Activated T-helper 1 cell treated with Interleukin-2 at 50 U/mL for 16 hours (primary cell): ENCODE measurements at regions not wholly inside any gene's neighbourhood (a gene's known extent, or its start where the extent isn't known, plus 50 kb on each side); places are given as distances from the start of the nearest gene placed in this dataset.
"Not testable (repeated sequence)": the region's sequence is repeated elsewhere in the genome, so short reads cannot be mapped to it uniquely, and the experiment has no call there.

Source experiments
- DNase-seq: peaks from one replicate; pipeline ENCODE4 v3.0.0-alpha.2; 2020; ENCODE audit warnings: low read depth

DNA sequence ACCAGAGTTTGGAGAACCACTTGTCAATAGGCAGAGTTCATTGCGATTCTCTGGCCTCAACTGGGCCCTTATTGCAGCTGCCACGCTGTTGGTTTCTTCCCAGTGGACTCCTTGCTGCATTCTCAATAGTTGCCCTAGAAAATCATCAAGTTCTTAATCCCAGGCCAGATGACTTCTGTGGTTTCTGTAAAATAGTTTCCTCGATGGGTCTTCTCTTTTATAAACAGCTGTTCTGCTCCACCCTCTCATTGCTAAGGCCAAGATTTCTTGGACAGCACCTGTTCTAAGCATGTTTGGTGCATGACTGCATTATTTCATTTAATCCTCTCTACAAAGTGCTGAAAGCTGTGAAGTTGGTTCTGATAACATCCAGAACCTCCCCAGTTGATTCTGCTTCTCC, 131.0 kb downstream of the BCL2L11 start:
- no peak for DNase-seq

DNA sequence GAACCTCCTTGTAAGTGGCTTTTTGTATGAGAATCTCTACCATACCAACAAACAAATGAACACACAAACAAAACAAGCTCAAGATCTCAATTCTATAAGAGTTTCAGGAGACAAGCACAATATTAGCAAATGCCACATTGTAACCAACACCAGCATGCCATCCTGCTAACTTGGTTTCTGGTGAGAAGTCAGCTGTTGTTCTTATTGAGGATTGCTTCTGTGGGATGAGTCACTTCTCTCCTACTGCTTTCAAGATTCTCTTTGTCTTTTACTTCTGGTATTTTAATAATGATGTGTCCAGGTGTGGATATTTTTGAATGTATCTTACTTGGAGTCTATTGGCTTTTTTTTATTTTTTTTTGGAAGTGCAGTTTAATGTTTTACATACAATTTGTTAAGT, 131.7 kb downstream of the BCL2L11 start:
- DNase-seq, result no peak

DNA sequence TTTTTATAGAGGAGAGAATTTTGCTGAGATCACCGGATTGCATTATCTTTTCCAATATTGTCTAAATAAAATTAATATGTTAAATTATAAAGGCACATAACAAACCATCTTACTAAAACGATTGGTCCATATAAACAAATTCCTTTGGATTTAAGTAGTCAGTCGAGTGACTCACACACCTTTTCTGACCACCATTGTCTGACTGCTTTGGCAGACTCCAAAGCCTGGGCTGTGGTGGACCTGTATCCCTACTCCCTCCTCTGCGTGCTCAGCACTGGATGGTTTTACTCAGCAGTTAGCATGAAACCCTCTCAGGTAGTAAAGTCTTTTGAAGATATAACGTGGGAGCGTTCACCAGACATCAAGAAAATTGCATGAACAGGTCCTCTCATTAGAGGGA, 134.2 kb downstream of the BCL2L11 start:
- DNase-seq, result not testable (repeated sequence)

DNA sequence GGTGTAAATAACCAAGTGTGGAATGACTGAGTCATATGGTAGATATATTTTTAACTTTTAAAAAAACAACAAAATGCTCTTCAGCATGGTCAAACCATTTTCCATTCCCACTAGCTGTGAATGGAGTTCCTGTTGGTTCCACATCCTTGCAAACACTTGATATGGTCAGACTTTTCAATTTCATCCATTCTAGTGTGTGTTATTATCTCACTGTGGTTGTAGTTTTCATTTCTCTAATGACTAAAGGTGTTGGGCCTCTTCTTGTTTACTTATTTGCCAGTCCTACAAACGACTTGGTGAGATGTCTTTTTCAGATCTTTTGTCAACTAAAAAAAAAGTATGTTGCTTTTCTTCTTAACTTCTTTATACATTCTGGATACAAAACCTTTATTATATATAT, 135.9 kb downstream of the BCL2L11 start:
- not testable (repeated sequence) for DNase-seq

DNA sequence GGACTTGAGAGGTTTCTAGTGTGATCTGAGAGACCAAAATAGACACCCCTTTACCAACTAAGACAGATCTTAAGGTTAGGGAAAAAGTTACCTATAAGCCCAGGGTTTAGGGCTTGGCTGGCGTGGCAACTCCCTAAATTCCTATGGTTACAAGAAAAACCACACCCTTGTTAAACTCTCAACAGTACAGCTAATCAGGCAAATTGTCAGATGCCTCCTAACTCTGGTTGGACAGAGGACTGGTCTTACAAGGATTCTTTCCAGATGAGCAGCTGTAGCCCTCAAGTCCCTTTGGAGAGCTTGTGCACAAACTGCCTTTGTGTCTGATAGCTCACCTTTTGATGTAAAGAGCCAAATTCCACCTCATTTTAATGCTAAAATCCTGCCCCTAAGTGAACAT, 136.9 kb downstream of the BCL2L11 start:
- not testable (repeated sequence) for DNase-seq

DNA sequence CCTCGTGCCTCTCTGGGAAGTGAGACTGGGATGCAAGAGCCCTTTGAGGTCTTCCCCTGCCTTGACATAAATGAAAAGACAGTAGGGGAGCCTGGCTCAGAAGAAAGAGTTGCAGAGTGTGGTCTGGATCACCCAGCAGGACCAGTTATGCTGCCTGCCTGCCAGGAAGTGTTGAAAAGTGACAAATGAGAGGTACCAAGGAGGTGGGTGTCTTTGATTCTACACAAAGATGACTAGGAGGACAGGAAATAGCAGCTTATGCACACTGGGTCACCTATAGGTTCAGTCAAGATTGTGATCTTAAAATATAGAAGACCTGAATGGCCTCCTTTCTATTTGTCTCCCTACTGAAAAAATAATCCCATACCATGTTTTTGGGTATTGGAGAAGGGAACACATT, 137.6 kb downstream of the BCL2L11 start:
- DNase-seq, result not testable (repeated sequence)

DNA sequence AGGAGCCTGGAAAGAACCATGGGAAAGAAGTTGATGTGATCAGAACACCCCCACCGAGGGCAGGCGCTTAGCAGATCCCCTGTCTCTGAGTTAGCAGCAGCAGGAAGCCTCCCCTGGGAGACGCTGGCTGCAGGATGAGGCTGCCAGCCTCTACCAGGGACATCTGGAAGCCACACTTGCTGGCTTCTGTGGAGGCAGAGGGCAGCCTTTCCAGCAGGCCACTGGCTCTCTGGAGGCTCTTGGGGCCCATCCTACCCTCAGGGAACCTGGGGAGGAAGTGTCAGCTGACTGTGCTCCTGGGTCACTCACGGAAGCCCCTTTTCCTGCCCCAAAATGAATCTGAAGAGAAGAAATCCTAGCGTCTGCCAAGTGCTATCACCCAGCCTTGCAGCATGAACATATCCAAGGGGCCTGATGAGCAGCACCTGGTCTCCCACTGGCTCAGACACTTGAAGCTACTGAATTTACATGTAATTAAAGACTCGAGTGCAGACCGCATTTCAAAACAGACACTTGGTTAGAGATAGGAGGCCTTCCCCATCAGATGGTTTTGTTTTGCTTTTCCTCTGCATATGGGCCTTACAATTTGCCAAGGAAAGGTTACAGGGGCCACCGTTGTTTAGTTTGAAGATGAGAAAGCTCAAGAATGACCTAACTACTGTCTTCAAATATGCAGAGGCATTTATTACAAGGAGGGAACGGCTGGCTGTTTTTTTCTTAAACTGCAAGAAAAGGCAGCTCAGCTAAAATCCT, 142.1 kb downstream of the BCL2L11 start:
- not testable (repeated sequence) for DNase-seq

DNA sequence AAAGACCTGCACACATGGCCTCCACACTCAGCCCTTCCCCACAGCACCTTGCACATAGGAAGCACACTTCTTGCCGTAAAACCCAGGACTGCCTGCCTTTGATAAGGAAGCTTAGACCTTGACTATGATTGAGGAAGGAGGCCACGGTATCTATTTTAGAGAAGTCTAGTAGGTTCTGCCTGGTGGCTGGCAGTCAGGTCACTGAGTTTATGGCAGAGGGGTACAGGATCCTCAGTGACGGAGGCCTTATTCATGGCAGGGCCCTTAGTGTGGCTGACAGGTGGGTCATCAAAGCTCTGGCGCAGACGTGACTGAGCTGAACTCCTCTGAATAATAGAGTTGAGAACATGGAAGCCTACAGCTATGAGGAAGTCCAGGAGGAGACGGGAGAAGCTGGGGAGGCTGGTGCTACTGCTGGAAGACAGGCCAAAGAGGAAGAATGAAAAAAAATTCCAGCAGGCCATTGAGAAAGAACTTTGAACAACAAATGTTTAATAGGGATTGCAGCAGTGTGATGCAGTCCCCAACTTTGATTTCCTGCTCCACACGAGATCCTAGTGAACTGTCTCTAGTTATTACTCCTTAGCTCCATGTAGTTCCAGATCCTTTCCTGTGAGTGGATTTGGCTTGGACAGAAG, 142.8 kb downstream of the BCL2L11 start:
- DNase-seq, result not testable (repeated sequence)

DNA sequence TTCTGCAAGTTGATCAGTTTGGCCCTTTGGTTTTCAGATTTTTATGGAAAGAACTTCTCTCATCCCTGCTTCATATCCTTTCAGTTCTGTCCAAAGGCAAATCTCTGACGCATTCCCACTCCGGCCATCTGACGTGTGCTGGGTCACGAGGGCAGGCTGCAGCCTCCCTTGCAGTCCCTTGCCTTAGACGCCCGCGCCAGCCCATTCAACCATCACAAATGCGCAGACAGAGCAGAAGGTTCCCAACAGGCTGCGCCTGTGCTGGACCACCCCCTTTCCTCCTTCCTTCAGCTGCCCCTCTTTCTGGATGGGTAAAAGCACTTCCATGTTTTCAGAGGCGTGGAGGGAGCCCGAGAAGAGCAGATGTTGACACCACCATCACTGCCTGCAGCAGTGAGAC, 144.2 kb downstream of the BCL2L11 start:
- DNase-seq, result not testable (repeated sequence)

DNA sequence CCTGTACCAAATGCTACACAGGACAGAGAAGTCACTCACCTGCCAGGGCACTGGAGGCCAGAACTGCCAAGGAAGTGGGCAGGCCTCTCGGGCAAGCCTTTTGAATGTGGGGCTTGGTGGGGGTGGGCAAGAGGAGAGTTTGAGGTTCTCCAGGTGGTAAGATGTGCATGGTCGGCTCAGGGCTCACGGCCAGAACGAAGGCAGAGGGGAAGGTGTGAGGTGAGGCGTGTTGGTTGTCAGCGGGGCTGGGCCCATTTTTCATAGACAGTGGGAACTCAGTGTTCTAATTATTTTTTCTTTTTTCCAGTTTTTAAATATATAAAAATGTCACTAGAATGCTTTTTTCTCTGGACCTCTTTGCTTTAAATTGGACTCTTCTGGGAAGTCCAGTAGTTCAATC, 145.8 kb downstream of the BCL2L11 start:
- not testable (repeated sequence) for DNase-seq

DNA sequence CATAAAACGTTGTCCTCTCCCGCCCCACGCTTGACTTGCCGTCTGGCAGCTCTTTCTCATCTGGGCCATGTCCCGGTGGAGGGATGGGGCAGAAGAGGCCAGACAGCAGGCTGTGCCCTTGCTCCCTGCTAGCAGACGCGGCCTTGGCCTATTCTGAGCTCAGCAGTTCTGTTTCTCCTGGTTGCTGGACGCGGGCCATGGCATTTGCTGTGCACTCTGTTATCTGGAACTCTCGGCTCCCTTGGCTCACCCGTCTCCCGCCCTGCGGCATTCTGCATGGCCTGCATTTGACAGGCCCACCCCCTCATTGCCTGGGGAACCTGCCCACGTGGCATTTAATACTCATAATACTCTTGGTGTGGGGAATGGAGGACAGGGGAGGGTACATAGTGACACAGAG, 146.3 kb downstream of the BCL2L11 start:
- DNase-seq, result not testable (repeated sequence)

DNA sequence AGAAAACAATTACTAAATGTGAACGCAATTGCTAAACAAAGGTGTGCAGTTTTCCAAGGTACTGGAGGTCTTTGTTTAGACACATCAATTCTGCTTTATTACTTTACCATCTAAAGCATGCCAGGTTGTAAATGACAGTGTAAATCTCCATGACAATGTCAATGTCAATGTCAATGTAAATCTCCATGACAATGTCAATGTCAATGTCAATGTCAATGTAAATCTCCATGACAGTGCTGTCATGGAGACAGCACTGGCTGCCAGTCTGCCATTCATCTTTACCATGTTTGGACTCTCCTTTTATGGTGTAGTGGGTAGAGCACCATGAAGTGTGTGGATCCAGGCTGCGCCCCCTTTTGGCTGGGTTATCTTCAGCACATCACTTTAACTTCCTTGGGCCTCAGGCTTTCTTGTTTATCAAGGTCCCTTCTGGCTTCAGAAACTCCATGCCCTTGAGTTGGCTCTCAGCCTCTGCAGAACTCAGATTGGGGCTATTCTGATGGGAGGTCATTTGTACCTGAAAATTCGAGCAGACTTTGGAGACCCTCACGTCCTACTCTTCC, 149.1 kb downstream of the BCL2L11 start:
- DNase-seq, result not testable (repeated sequence)

DNA sequence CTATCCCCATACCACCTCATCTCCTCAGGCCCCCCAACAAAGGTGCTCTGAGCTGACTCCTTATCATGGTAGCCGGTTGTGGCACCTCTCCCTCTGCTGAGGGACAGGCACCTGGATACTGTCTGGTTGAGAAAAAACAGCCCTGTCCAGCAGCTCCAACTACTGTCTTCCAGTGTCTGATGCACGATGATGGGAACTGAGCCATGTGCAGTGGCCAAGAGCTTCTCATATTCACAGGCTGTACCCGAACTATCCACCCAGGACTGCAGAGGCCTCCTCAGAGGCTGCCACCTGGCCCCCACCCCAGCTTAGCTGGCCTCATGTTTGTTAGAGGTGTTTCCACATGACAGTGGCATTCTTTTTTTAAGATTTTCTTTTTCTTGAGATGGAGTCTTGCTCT, 149.9 kb downstream of the BCL2L11 start:
- not testable (repeated sequence) for DNase-seq

DNA sequence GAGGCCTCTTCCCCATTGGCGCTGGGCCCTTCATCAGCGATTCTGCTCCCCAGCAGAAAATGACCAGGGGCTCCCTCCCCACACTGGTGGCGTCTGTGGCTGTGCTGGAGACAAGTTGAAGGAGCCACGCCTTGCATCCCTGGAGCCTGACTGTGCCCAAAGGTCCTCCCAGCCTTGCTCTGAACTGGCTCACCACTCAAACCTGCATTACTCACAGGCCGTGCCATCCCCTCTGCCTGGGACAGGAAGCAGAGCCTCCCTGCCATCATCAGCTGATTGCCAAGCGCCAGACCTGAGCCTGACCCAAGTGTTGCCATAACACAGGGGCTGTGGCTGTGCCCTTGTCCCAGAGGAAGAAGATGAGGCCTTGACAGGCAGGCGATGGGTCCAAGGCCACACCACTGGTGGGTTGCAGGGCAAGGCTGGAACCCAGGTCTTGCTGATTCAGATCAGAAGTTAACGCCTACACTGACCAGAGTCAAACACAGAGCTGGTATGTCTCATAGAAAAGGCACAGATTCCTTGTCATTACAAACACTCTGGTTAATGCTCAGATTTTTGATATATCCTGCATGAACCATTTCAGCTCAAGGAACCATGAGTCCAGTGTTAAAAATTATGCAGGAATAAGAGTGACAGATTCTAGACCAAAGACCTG, 151.1 kb downstream of the BCL2L11 start:
- not testable (repeated sequence) for DNase-seq

DNA sequence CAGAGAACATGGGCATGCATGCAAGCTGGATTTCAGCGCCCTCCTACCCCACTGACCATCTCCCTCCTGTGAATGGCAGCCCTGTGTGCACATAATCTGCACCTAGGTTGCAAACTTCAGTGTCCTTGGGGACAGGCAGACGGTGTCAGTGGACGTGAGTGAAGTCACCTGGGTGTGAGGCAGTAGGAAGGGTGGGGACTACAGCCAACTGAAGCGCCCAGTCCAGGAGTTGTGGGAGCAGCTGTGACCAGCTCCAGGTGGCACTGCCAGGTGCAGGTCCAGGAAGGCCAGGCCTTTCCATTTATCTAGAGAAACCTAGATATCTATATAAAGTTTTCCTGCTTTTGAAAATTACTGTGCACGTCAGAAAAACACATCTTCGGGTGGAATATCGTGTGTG, 152.3 kb downstream of the BCL2L11 start:
- not testable (repeated sequence) for DNase-seq

DNA sequence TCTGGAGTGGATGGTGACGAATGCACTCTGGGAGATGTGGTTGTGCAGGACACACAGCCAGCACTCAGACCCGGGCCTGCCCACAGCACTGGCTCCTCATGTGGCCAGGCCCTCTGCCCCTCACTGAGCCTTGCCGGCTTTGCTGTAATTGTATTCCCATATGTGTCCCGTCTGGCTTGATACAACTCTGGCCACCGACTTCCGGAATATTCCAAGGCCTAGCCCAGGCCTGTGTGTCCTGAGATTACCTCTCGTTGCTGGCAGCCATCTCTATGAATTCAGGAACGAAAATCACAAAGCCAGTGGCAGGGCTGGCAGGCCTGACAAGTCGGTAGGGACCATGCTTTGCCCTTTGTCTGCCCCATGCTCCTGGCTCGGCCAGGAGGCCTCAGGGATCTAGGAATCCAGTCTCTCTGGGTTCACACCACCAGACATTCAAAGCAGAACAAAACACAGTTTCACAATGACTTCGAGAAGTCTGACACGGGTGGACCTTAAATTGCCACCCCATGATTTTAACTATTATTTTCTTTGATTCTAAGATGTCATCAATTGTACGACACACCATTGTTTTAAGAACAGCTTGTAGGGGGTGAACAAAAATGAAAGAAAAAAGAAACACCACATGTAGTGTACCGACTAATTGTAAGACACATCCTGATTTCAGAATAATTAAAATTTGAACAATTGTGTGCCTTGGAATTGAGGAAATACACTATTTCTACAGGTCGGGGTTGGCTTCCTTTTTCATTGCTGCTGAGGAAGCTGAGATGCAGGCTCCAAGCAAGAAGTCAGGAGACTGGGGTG, 154.5 kb downstream of the BCL2L11 start:
- DNase-seq, result not testable (repeated sequence)

DNA sequence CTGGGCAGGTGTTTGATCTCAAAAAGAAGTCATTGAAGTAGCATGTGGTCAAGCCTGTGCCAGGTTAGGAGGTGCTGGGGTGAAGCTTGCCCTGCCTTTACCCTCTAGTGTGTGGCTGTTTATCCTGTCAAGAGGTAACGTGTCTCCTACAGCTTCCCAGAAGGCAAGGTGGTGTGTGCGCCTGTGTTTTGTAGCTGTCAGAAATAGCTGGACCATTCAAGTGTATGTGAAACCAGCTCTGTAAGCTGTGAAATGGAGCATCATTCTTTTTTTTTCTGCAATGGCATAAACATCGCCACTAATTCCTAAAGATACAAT, 155.1 kb downstream of the BCL2L11 start:
- DNase-seq, result not testable (repeated sequence)

DNA sequence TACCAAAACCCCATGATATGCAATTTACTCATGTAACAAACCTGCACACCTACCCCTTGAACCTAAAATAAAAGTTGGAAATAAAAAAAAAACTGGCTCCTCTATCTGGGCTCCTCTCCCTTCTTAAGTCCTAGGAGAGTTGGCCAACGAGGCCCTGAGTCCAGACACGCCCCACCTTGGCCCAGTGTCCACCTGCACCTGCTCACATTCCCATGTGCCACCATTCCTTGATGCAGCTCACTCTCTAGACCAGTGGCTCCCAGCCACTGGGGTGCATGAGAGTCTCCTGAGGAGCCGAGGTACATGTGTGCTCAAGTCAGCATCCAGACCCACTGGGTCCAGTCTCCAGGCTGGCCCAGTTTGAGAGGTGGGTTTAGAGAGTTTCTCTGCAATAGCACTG, 157.4 kb downstream of the BCL2L11 start:
- not testable (repeated sequence) for DNase-seq

DNA sequence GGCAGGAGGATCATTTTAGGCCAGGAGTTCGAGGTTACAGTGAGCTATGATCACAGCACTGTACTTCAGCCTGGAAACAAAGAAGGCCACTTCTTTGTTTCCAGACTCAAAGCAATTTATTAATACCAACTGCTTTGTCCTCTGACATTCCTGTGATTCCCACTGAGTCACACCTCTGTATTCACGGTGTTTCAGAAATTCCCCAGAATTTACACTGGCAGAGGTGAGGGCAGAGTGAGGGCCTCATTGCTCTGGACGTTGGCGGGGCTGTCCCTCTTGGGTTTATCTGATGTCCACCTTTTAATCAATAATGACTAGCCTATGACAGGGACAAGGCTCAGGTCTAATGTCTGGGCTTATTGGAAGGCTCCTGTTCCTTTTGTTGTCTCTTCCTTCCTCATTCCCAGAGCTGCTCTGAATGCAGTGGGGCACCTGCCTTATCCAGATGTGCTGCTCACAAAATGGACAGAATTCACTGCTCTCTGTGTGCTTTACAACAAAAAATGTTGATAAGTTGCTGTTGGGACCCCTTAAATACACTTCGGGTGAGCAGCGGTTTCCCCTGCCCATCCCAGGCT, 160.1 kb downstream of the BCL2L11 start:
- not testable (repeated sequence) for DNase-seq

DNA sequence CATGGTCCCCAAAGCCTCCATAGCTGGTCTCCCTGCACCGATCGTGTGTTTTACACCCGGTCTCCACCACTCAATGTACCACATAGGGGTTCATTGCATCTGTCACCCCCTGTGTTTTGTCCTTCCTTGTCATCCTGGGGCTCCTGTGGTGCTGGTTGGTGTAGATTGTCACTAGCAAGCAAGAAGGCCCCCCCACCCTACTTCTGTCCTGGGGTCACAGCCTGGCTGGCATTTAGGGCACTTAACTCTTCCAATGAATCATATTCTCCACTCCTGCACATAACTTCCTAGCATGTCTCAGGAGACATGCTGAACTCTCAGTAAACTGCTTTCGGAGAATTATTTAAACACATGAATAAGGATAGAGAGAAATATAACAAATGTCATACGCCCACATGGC, 161.4 kb downstream of the BCL2L11 start:
- not testable (repeated sequence) for DNase-seq
